GM19372 (cell line): ENCODE measurements at regions not wholly inside any gene's neighbourhood (a gene's known extent, or its start where the extent isn't known, plus 50 kb on each side); places are given as distances from the start of the nearest gene placed in this dataset.
"Not testable (repeated sequence)": the region's sequence is repeated elsewhere in the genome, so short reads cannot be mapped to it uniquely, and the experiment has no call there.

Experiments used
- ATAC-seq: cut with Tn5 transposase; IDR thresholded peaks from one replicate; pipeline ENCODE4 v1.9.1; 2021; ENCODE audit warnings: mild to moderate bottlenecking, low read depth, moderate library complexity; ENCODE audit not compliant: unreplicated experiment

- ATAC-seq, result no peak
Measured at GRCh38 chr3:162586591-162586990, 1090.0 kb downstream of the OTOL1 start.

- ATAC-seq, result no peak
Measured at GRCh38 chr3:162597226-162597625, 1100.6 kb downstream of the OTOL1 start.

GRCh38 chr3:162598500-162598899 is 1101.9 kb downstream of the OTOL1 start:
- ATAC-seq, result not testable (repeated sequence)

- ATAC-seq, result not testable (repeated sequence)
Measured at GRCh38 chr3:162599742-162600141, 1103.1 kb downstream of the OTOL1 start.

GRCh38 chr3:162601101-162601670 is 1104.6 kb downstream of the OTOL1 start:
- ATAC-seq, result no peak

GRCh38 chr3:162602619-162603018 is 1106.0 kb downstream of the OTOL1 start:
- ATAC-seq, result no peak

- ATAC-seq, result no peak
Measured at GRCh38 chr3:162605651-162606204, 1109.1 kb downstream of the OTOL1 start.

GRCh38 chr3:162610261-162610660 is 1113.7 kb downstream of the OTOL1 start:
- ATAC-seq, result no peak

- no peak for ATAC-seq
Measured at GRCh38 chr3:162612991-162613390, 1116.4 kb downstream of the OTOL1 start.

GRCh38 chr3:162626172-162626571 is 1129.6 kb downstream of the OTOL1 start:
- ATAC-seq, result no peak

- no peak for ATAC-seq
Measured at GRCh38 chr3:162628531-162628930, 1131.9 kb downstream of the OTOL1 start.

GRCh38 chr3:162629372-162629771 is 1132.8 kb downstream of the OTOL1 start:
- ATAC-seq, result no peak

GRCh38 chr3:162632672-162633071 is 1136.1 kb downstream of the OTOL1 start:
- no peak for ATAC-seq

- ATAC-seq, result not testable (repeated sequence)
Measured at GRCh38 chr3:162640208-162640607, 1143.6 kb downstream of the OTOL1 start.

- no peak for ATAC-seq
Measured at GRCh38 chr3:162641317-162641716, 1144.7 kb downstream of the OTOL1 start.

GRCh38 chr3:162641907-162642306 is 1145.3 kb downstream of the OTOL1 start:
- no peak for ATAC-seq

- ATAC-seq, result no peak
Measured at GRCh38 chr3:162643245-162643644, 1146.6 kb downstream of the OTOL1 start.

- ATAC-seq, result no peak
Measured at GRCh38 chr3:162647321-162647720, 1150.7 kb downstream of the OTOL1 start.

- ATAC-seq, result no peak
Measured at GRCh38 chr3:162658003-162658402, 1161.4 kb downstream of the OTOL1 start.

GRCh38 chr3:162665684-162666391 is 1169.2 kb downstream of the OTOL1 start:
- no peak for ATAC-seq

- no peak for ATAC-seq
Measured at GRCh38 chr3:162666835-162667234, 1170.2 kb downstream of the OTOL1 start.

- ATAC-seq, result no peak
Measured at GRCh38 chr3:162670181-162670580, 1173.6 kb downstream of the OTOL1 start.
